Stimulated activated CD4-positive, alpha-beta T cell treated with anti-CD3 and anti-CD28 coated beads, Interleukin-1b, Interleukin-23, amount 100 ng/mL, for 48 hours (primary cell): ENCODE measurements at regions not wholly inside any gene's neighbourhood (a gene's known extent, or its start where the extent isn't known, plus 50 kb on each side); places are given as distances from the start of the nearest gene placed in this dataset.

Source experiments
- DNase-seq: peaks from one replicate; pipeline ENCODE4 v3.0.0-alpha.2; 2020

- DNase-seq: no peak
Observed at GRCh38 chr9:99401680-99402504, 179.8 kb downstream of the SEC61B start.

GRCh38 chr9:99403371-99403770 lies 181.3 kb downstream of the SEC61B start:
- no peak for DNase-seq

- DNase-seq: no peak
Observed at GRCh38 chr9:99405359-99405758, 183.3 kb downstream of the SEC61B start.

- no peak for DNase-seq
Observed at GRCh38 chr9:99406939-99407338, 184.9 kb downstream of the SEC61B start.

GRCh38 chr9:99411068-99411467 lies 189.0 kb downstream of the SEC61B start:
- no peak for DNase-seq

GRCh38 chr9:99411479-99412115 lies 189.5 kb downstream of the SEC61B start:
- DNase-seq: no peak

- no peak for DNase-seq
Observed at GRCh38 chr9:99412606-99413005, 190.5 kb downstream of the SEC61B start.

- DNase-seq: no peak
Observed at GRCh38 chr9:99414321-99414720, 192.2 kb downstream of the SEC61B start.

- no peak for DNase-seq
Observed at GRCh38 chr9:99415606-99416005, 193.5 kb downstream of the SEC61B start.

- DNase-seq: no peak
Observed at GRCh38 chr9:99416007-99416406, 193.9 kb downstream of the SEC61B start.

- DNase-seq: no peak
Observed at GRCh38 chr9:99419070-99419469, 197.0 kb downstream of the SEC61B start.

GRCh38 chr9:99421369-99421768 lies 199.3 kb downstream of the SEC61B start:
- DNase-seq: no peak

GRCh38 chr9:99425124-99425523 lies 203.0 kb downstream of the SEC61B start:
- no peak for DNase-seq

GRCh38 chr9:99425923-99426842 lies 204.1 kb downstream of the SEC61B start:
- DNase-seq: no peak

- no peak for DNase-seq
Observed at GRCh38 chr9:99427260-99427659, 205.2 kb downstream of the SEC61B start.

- no peak for DNase-seq
Observed at GRCh38 chr9:99430301-99430700, 208.2 kb downstream of the SEC61B start.

- no peak for DNase-seq
Observed at GRCh38 chr9:99431103-99431502, 209.0 kb downstream of the SEC61B start.

- no peak for DNase-seq
Observed at GRCh38 chr9:99432075-99432474, 210.0 kb downstream of the SEC61B start.

GRCh38 chr9:99433095-99433494 lies 211.0 kb downstream of the SEC61B start:
- no peak for DNase-seq

GRCh38 chr9:99433555-99433954 lies 211.5 kb downstream of the SEC61B start:
- peak; percentile 68 for DNase-seq

GRCh38 chr9:99436616-99437015 lies 214.5 kb downstream of the SEC61B start:
- DNase-seq: no peak

- no peak for DNase-seq
Observed at GRCh38 chr9:99437145-99437544, 215.1 kb downstream of the SEC61B start.

- DNase-seq: no peak
Observed at GRCh38 chr9:99438596-99438995, 216.5 kb downstream of the SEC61B start.
